ENCODE measurements at regions not wholly inside any gene's neighbourhood (a gene's known extent, or its start where the extent isn't known, plus 50 kb on each side); places are given as distances from the start of the nearest gene placed in this dataset.

GRCh38 chr14:62141139-62141538 lies 378.9 kb downstream of the SNAPC1 start:
- Histone ChIP-seq H3K27me3 (ENCODE audit: insufficient read depth, low read length, poor library complexity) (peaks cover 6% of the 10 kb centered on the region), H3K4me2 (ENCODE audit: insufficient read depth, low read length) (no peak overlapping the region), H3K4me3 (ENCODE audit: low read depth in 1 of 2, low read length in 2 of 2) (no peak overlapping the region), H3K9ac (ENCODE audit: low read depth, low read length) (no peak overlapping the region), H2AFZ (ENCODE audit: low read depth, low read length) (no peak overlapping the region), H3K27ac (ENCODE audit: low read length) (no peak overlapping the region), H3K9me3 (ENCODE audit: insufficient read depth, low read length, severe bottlenecking) (no peaks in the 10 kb centered on the region), H3K4me1 (ENCODE audit: insufficient read depth, low read length) (no peaks in the 10 kb centered on the region), H3K36me3 (ENCODE audit: insufficient read depth, low read length) (no peaks in the 10 kb centered on the region), H4K20me1 (ENCODE audit: insufficient read depth, low read length) (no peaks in the 10 kb centered on the region), H3K79me2 (ENCODE audit: insufficient read depth, low read length) (no peaks in the 10 kb centered on the region)
- no peak for TF ChIP-seq EZH2 (IDR thresholded peaks at IDR 0.05; ENCODE audit: borderline replicate concordance, low read depth, low read length, severe bottlenecking)
- TF ChIP-seq CTCF (IDR thresholded peaks at IDR 0.05; ENCODE audit: borderline replicate concordance, extremely low read depth, low read length, poor library complexity, severe bottlenecking) = no peak
- ATAC-seq (ENCODE audit: insufficient read depth, low read depth) (no peak), DNase-seq (no peak)

GRCh38 chr14:62143245-62143644 lies 381.0 kb downstream of the SNAPC1 start:
- Histone ChIP-seq H3K9me3 (ENCODE audit: insufficient read depth, low read length, severe bottlenecking) (no peaks in the 10 kb centered on the region), H3K27me3 (ENCODE audit: insufficient read depth, low read length, poor library complexity) (peaks cover 6% of the 10 kb centered on the region), H4K20me1 (ENCODE audit: insufficient read depth, low read length) (no peaks in the 10 kb centered on the region), H3K79me2 (ENCODE audit: insufficient read depth, low read length) (no peaks in the 10 kb centered on the region), H3K4me1 (ENCODE audit: insufficient read depth, low read length) (no peaks in the 10 kb centered on the region), H3K9ac (ENCODE audit: low read depth, low read length) (no peak overlapping the region), H3K36me3 (ENCODE audit: insufficient read depth, low read length) (no peaks in the 10 kb centered on the region), H3K27ac (ENCODE audit: low read length) (no peak overlapping the region), H2AFZ (ENCODE audit: low read depth, low read length) (no peak overlapping the region), H3K4me2 (ENCODE audit: insufficient read depth, low read length) (no peak overlapping the region), H3K4me3 (ENCODE audit: low read depth in 1 of 2, low read length in 2 of 2) (no peak overlapping the region)
- no peak for DNase-seq
- TF ChIP-seq CTCF (IDR thresholded peaks at IDR 0.05; ENCODE audit: borderline replicate concordance, extremely low read depth, low read length, poor library complexity, severe bottlenecking) (no peak), EZH2 (IDR thresholded peaks at IDR 0.05; ENCODE audit: borderline replicate concordance, low read depth, low read length, severe bottlenecking) (no peak)
- ATAC-seq (ENCODE audit: insufficient read depth, low read depth) = no peak

GRCh38 chr14:62144863-62145262 lies 382.6 kb downstream of the SNAPC1 start:
- Histone ChIP-seq H3K9me3 (ENCODE audit: insufficient read depth, low read length, severe bottlenecking) (no peaks in the 10 kb centered on the region), H3K4me1 (ENCODE audit: insufficient read depth, low read length) (no peaks in the 10 kb centered on the region), H3K4me2 (ENCODE audit: insufficient read depth, low read length) (no peak overlapping the region), H2AFZ (ENCODE audit: low read depth, low read length) (no peak overlapping the region), H3K36me3 (ENCODE audit: insufficient read depth, low read length) (no peaks in the 10 kb centered on the region), H4K20me1 (ENCODE audit: insufficient read depth, low read length) (no peaks in the 10 kb centered on the region), H3K27me3 (ENCODE audit: insufficient read depth, low read length, poor library complexity) (peaks cover 6% of the 10 kb centered on the region), H3K4me3 (ENCODE audit: low read depth in 1 of 2, low read length in 2 of 2) (no peak overlapping the region), H3K9ac (ENCODE audit: low read depth, low read length) (no peak overlapping the region), H3K27ac (ENCODE audit: low read length) (no peak overlapping the region), H3K79me2 (ENCODE audit: insufficient read depth, low read length) (no peaks in the 10 kb centered on the region)
- no peak for DNase-seq
- TF ChIP-seq CTCF (IDR thresholded peaks at IDR 0.05; ENCODE audit: borderline replicate concordance, extremely low read depth, low read length, poor library complexity, severe bottlenecking) (no peak), EZH2 (IDR thresholded peaks at IDR 0.05; ENCODE audit: borderline replicate concordance, low read depth, low read length, severe bottlenecking) (no peak)
- ATAC-seq (ENCODE audit: insufficient read depth, low read depth) = no peak

- H3K4me2 ChIP-seq (ENCODE audit: insufficient read depth, low read length) = no peak overlapping the region
- H3K9ac ChIP-seq (ENCODE audit: low read depth, low read length) = no peak overlapping the region
- no peak overlapping the region for H2AFZ ChIP-seq (ENCODE audit: low read depth, low read length)
- H3K4me1 ChIP-seq (ENCODE audit: insufficient read depth, low read length) = no peaks in the 10 kb centered on the region
- H3K9me3 ChIP-seq (ENCODE audit: insufficient read depth, low read length, severe bottlenecking) = no peaks in the 10 kb centered on the region
- H3K4me3 ChIP-seq (ENCODE audit: low read depth in 1 of 2, low read length in 2 of 2) = no peak overlapping the region
- ATAC-seq (ENCODE audit: insufficient read depth, low read depth) (no peak), DNase-seq (no peak)
- peaks cover 3% of the 10 kb centered on the region for H3K27me3 ChIP-seq (ENCODE audit: insufficient read depth, low read length, poor library complexity)
- no peaks in the 10 kb centered on the region for H4K20me1 ChIP-seq (ENCODE audit: insufficient read depth, low read length)
- H3K79me2 ChIP-seq (ENCODE audit: insufficient read depth, low read length) = no peaks in the 10 kb centered on the region
- no peaks in the 10 kb centered on the region for H3K36me3 ChIP-seq (ENCODE audit: insufficient read depth, low read length)
- no peak overlapping the region for H3K27ac ChIP-seq (ENCODE audit: low read length)
- no peak for TF ChIP-seq CTCF (IDR thresholded peaks at IDR 0.05; ENCODE audit: borderline replicate concordance, extremely low read depth, low read length, poor library complexity, severe bottlenecking)
- TF ChIP-seq EZH2 (IDR thresholded peaks at IDR 0.05; ENCODE audit: borderline replicate concordance, low read depth, low read length, severe bottlenecking) = no peak
Measured at GRCh38 chr14:62146030-62146429, 383.8 kb downstream of the SNAPC1 start.
